Uterus (tissue), 3 donors: ENCODE measurements at regions not wholly inside any gene's neighbourhood (a gene's known extent, or its start where the extent isn't known, plus 50 kb on each side); places are given as distances from the start of the nearest gene placed in this dataset.

Experiments
- DNase-seq, 2 donors: peaks; one replicate each; pipeline ENCODE4 v3.0.0-alpha.2; 2019 to 2020
- H3K27ac ChIP-seq, 2 donors: fragments of 200-600 bp; sonication (generic); 1 replicate in 1 of 2; 2 replicates in 1 of 2; pipeline ENCODE4 v1.5.1; 2016 to 2018
- H3K27me3 ChIP-seq, 2 donors: fragments of 200-600 bp; sonication (generic); one replicate each; pipeline ENCODE4 v1.5.1; 2018 to 2019; ENCODE audit warnings: control low read depth in 1 of 2
- H3K36me3 ChIP-seq, 2 donors: fragments of 200-600 bp; sonication (generic); one replicate each; pipeline ENCODE4 v1.5.1; 2019; ENCODE audit warnings: control low read depth in 1 of 2
- H3K4me1 ChIP-seq, 2 donors: fragments of 200-600 bp; sonication (generic); one replicate each; pipeline ENCODE4 v1.5.1; 2018 to 2019; ENCODE audit warnings: control low read depth in 1 of 2
- H3K4me3 ChIP-seq, 2 donors: fragments of 200-600 bp; sonication (generic); 1 replicate in 1 of 2; 2 replicates in 1 of 2; pipeline ENCODE4 v1.5.1; 2018 to 2019; ENCODE audit warnings: mild to moderate bottlenecking in 1 of 2
- H3K9me3 ChIP-seq, 2 donors: fragments of 200-600 bp; sonication (generic); one replicate each; pipeline ENCODE4 v1.5.1; 2019; ENCODE audit warnings: control low read depth in 1 of 2
- POLR2A ChIP-seq, 2 donors: fragments of 450-650 bp; IDR thresholded peaks; one replicate each; pipeline ENCODE4 v1.6.1; 2016; ENCODE audit warnings: antibody characterized with exemption in 2 of 2, mild to moderate bottlenecking in 1 of 2, moderate library complexity in 1 of 2
- intact Hi-C: fragments of 100-400 bp; cut with DNase I; formaldehyde crosslinking; loops from one replicate; pipeline ENCODE4 v1.15.1; 2023; ENCODE audit warnings: low total_unique reads
- TF ChIP-seq, protein P1 (sequence below), 4 experiments: fragments of 200-600 bp in 2 of 4; fragments of 450-650 bp in 2 of 4; sonication (generic) in 2 of 4; IDR thresholded peaks; one replicate each; pipeline ENCODE4 v1.5.1; 2016 to 2019; ENCODE audit warnings: antibody characterized with exemption in 4 of 4, mild to moderate bottlenecking in 2 of 4, moderate library complexity in 1 of 4
- donor health status: DM: yes; HTN: yes; CAD: no.

DNA sequence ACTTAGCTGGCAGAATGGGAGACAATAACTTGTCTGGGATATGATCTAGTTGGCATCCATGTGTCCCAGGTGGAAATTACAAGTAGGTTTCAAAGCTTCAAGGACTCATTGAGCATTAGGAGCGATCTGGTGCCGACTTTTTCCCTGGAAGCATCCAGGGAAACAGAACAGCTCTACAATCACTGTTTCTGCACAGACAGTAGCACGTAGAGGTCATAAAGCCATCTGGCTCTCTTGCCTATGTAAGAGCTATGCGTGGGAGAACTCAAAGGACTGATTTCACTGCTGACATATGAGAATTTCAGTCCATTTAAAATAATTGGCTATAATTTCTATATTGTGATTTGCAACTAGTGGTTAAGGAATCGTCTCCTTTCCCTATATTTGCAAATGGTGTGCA, 791.7 kb downstream of the REEP3 start:
- Histone ChIP-seq H3K27ac (no peak overlapping the region), H3K9me3 (no peaks in the 10 kb centered on the region), H3K27me3 (no peaks in the 10 kb centered on the region), H3K4me3 (no peak overlapping the region), H3K4me1 (no peaks in the 10 kb centered on the region), H3K36me3 (no peaks in the 10 kb centered on the region)
- DNase-seq, result no peak
- no peak for TF ChIP-seq POLR2A (IDR thresholded peaks at IDR 0.05)
- TF ChIP-seq, protein P1, sequence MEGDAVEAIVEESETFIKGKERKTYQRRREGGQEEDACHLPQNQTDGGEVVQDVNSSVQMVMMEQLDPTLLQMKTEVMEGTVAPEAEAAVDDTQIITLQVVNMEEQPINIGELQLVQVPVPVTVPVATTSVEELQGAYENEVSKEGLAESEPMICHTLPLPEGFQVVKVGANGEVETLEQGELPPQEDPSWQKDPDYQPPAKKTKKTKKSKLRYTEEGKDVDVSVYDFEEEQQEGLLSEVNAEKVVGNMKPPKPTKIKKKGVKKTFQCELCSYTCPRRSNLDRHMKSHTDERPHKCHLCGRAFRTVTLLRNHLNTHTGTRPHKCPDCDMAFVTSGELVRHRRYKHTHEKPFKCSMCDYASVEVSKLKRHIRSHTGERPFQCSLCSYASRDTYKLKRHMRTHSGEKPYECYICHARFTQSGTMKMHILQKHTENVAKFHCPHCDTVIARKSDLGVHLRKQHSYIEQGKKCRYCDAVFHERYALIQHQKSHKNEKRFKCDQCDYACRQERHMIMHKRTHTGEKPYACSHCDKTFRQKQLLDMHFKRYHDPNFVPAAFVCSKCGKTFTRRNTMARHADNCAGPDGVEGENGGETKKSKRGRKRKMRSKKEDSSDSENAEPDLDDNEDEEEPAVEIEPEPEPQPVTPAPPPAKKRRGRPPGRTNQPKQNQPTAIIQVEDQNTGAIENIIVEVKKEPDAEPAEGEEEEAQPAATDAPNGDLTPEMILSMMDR (IDR thresholded peaks at IDR 0.05), result no peak
- intact Hi-C loops, result no loop called here

DNA sequence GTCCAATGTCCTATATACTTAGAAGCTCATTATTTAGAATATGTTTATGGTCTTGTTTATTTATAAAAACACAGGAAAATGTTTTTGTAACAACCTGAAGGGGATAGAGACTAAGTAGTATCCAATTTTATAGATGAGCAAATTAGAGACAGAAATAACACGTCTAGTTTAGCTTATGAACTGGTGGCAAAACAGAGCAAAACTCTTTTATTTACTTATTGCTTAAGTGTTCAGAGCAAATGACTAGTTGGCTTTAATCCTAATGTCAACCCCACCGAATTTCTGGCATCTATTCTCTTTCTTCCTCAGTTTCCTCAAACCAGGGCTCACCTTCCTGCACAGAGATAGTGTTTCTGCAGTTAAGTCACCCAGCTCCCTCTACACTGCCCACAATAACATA, 792.8 kb downstream of the REEP3 start:
- DNase-seq, result no peak
- no peaks in the 10 kb centered on the region for H3K36me3 ChIP-seq
- H3K9me3 ChIP-seq, result no peaks in the 10 kb centered on the region
- H3K4me3 ChIP-seq, result no peak overlapping the region
- no peaks in the 10 kb centered on the region for H3K27me3 ChIP-seq
- TF ChIP-seq, protein P1 (IDR thresholded peaks at IDR 0.05), result no peak
- no peak for TF ChIP-seq POLR2A (IDR thresholded peaks at IDR 0.05)
- no peak overlapping the region for H3K27ac ChIP-seq
- H3K4me1 ChIP-seq, result no peaks in the 10 kb centered on the region
- intact Hi-C loops, result no loop called here

DNA sequence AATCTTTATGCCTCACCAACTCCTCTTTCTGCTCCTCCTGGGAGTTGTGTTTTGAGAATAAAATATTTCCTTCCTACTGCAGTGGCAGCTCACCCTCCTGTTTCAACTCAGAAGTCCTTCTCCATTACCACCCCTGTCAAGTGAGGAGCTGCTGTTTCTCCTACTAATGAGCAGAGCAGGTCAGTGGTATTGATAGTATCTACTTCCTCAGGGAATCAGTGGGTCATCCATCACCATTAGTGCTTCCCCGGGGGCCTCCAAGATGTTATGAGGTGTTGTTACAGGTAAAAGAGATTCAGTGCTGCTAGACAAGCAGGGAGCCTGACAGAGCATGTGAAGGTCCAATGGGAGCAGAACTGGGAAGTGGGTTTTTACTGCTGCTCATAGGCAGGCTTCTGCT, 795.2 kb downstream of the REEP3 start:
- intact Hi-C loops, result no loop called here
- Histone ChIP-seq H3K9me3 (no peaks in the 10 kb centered on the region), H3K27ac (no peak overlapping the region), H3K4me3 (no peak overlapping the region), H3K27me3 (no peaks in the 10 kb centered on the region), H3K36me3 (no peaks in the 10 kb centered on the region), H3K4me1 (no peaks in the 10 kb centered on the region)
- DNase-seq, result no peak
- TF ChIP-seq POLR2A (IDR thresholded peaks at IDR 0.05), result no peak

DNA sequence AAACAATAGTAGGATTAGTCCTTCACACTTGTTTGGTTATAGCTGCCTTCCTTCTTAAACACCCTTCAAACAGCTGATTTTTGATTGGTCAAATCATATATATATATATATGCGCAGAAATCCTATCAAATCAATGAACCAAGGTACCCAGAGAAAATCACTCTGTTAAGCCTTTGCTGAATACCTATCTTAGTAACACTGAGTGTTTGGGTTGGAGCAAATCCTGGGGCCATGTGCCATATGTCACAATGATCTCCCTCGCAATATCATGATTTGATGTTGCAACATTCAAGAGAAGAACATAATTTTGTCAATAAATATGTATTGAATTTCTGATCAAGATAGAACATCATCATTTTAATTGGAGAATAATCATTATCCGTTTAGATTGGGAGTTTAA, 795.6 kb downstream of the REEP3 start:
- no peak for DNase-seq
- Histone ChIP-seq H3K4me3 (no peak overlapping the region), H3K36me3 (no peaks in the 10 kb centered on the region), H3K27me3 (no peaks in the 10 kb centered on the region), H3K9me3 (no peaks in the 10 kb centered on the region), H3K27ac (no peak overlapping the region), H3K4me1 (no peaks in the 10 kb centered on the region)
- intact Hi-C loops, result no loop called here
- TF ChIP-seq POLR2A (IDR thresholded peaks at IDR 0.05), result no peak
- TF ChIP-seq, protein P1 (IDR thresholded peaks at IDR 0.05), result no peak

DNA sequence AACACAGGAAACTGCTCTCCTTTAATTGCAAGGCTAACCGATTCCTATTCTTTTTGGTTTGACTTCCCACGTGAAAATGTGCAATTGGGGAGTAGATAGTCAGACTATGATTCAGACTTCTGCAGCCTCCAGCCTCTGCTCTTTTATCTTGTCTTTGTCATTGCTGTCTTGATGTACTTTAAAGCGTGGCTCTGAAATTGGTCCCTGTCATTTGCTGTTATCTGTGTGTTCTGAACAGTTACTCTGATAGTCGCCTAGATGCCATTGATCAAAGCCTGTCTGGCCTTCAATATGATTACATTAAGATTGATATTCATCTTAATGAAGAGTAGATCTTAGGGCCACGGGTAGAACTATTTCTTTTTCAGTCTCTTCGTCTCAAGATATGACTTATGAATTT, 799.2 kb downstream of the REEP3 start:
- Histone ChIP-seq H3K4me1 (no peaks in the 10 kb centered on the region), H3K27me3 (no peaks in the 10 kb centered on the region), H3K4me3 (no peak overlapping the region), H3K9me3 (no peaks in the 10 kb centered on the region), H3K27ac (no peak overlapping the region), H3K36me3 (no peaks in the 10 kb centered on the region)
- intact Hi-C loops, result no loop called here
- no peak for TF ChIP-seq POLR2A (IDR thresholded peaks at IDR 0.05)
- TF ChIP-seq, protein P1 (IDR thresholded peaks at IDR 0.05), result no peak
- DNase-seq, result no peak

DNA sequence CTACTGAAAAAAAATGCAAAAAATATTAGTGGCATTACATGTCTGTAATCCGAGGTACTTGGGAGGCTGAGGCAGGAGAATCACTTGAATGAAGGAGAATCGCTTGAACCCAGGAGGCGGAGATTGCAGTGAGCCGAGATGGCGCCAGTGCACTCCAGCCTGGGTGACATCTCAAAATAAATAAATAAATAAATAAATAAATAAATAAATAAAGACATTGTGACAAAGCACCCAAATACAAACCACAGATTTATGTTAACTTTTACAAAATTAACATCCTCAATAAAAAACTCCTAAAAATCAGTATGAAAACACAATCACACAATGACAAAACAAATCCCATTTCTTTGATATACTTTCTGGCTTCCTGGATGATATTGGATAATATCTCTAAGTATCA, 808.3 kb downstream of the REEP3 start:
- intact Hi-C loops, result no loop called here

More for the DNA sequence above, 808.3 kb downstream of the REEP3 start:
- Histone ChIP-seq H3K4me1 (no peaks in the 10 kb centered on the region), H3K27ac (no peak overlapping the region), H3K36me3 (no peaks in the 10 kb centered on the region), H3K9me3 (no peaks in the 10 kb centered on the region), H3K4me3 (no peak overlapping the region), H3K27me3 (no peaks in the 10 kb centered on the region)
- DNase-seq, result no peak
- TF ChIP-seq, protein P1 (IDR thresholded peaks at IDR 0.05), result no peak
- no peak for TF ChIP-seq POLR2A (IDR thresholded peaks at IDR 0.05)
